NCI-H146 (cell line): ENCODE measurements at regions not wholly inside any gene's neighbourhood (a gene's known extent, or its start where the extent isn't known, plus 50 kb on each side); places are given as distances from the start of the nearest gene placed in this dataset.
"Not testable (repeated sequence)": the region's sequence is repeated elsewhere in the genome, so short reads cannot be mapped to it uniquely, and the experiment has no call there.

ENCODE experiments used
- DNase-seq: peaks from one replicate; lab custom pipeline; 2025; lab: John Stamatoyannopoulos, UW

GRCh38 chr11:43135966-43136534 lies 175.7 kb upstream of the API5 start:
- no peak for DNase-seq

GRCh38 chr11:43138621-43139140 lies 173.1 kb upstream of the API5 start:
- DNase-seq: no peak

- DNase-seq: no peak
These were observed 166.1 kb upstream of the API5 start for GRCh38 chr11:43145653-43146052.

GRCh38 chr11:43150697-43151096 lies 161.1 kb upstream of the API5 start:
- no peak for DNase-seq

- DNase-seq: no peak
These were observed 147.0 kb upstream of the API5 start for GRCh38 chr11:43164831-43165230.

- not testable (repeated sequence) for DNase-seq
These were observed 146.4 kb upstream of the API5 start for GRCh38 chr11:43165393-43165792.

GRCh38 chr11:43168241-43168640 lies 143.6 kb upstream of the API5 start:
- DNase-seq: not testable (repeated sequence)

- DNase-seq: no peak
These were observed 139.3 kb upstream of the API5 start for GRCh38 chr11:43172477-43172876.

GRCh38 chr11:43177975-43178374 lies 133.8 kb upstream of the API5 start:
- DNase-seq: no peak

- DNase-seq: not testable (repeated sequence)
These were observed 117.3 kb upstream of the API5 start for GRCh38 chr11:43194459-43194858.

- no peak for DNase-seq
These were observed 114.4 kb upstream of the API5 start for GRCh38 chr11:43197379-43197778.

- DNase-seq: no peak
These were observed 111.8 kb upstream of the API5 start for GRCh38 chr11:43200031-43200430.

GRCh38 chr11:43212279-43212678 lies 99.5 kb upstream of the API5 start:
- DNase-seq: no peak

- no peak for DNase-seq
These were observed 97.3 kb upstream of the API5 start for GRCh38 chr11:43214471-43214870.

- no peak for DNase-seq
These were observed 93.9 kb upstream of the API5 start for GRCh38 chr11:43217849-43218248.

GRCh38 chr11:43222215-43222614 lies 89.6 kb upstream of the API5 start:
- DNase-seq: no peak

GRCh38 chr11:43223026-43223425 lies 88.8 kb upstream of the API5 start:
- no peak for DNase-seq

GRCh38 chr11:43234881-43235280 lies 76.9 kb upstream of the API5 start:
- DNase-seq: no peak

- no peak for DNase-seq
These were observed 73.5 kb upstream of the API5 start for GRCh38 chr11:43238341-43238740.

GRCh38 chr11:43239791-43240190 lies 72.0 kb upstream of the API5 start:
- no peak for DNase-seq

- DNase-seq: no peak
These were observed 69.4 kb upstream of the API5 start for GRCh38 chr11:43242401-43242800.

GRCh38 chr11:43243927-43244326 lies 67.9 kb upstream of the API5 start:
- no peak for DNase-seq

GRCh38 chr11:43245466-43245865 lies 66.3 kb upstream of the API5 start:
- DNase-seq: no peak

GRCh38 chr11:43250309-43250708 lies 61.5 kb upstream of the API5 start:
- DNase-seq: no peak
